ENCODE measurements at regions not wholly inside any gene's neighbourhood (a gene's known extent, or its start where the extent isn't known, plus 50 kb on each side); places are given as distances from the start of the nearest gene placed in this dataset.
"Not testable (repeated sequence)": the region's sequence is repeated elsewhere in the genome, so short reads cannot be mapped to it uniquely, and the experiment has no call there.

GRCh38 chr1:209116705-209117104 is 466.8 kb upstream of the CAMK1G start:
- DNase-seq (ENCODE audit: low spot score): no peak

DNA sequence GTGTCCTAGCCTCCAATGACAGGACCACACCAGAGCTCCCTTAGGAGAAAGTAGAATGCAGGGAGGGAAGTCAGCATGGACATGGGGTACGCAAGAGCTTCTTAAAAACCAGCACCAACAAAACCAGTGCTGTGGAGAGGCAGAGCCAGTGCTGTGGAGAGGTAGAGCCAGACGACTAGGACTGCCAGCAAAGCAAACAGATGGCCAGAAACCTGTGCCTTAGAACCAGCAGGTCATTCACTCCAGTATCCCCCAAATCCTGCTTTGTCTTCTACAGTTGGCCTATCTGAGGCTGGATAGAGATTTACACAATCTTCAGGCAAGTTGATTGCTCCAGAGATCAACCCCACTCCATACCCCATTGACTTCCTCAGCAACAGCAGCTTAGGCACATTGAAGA is 459.9 kb upstream of the CAMK1G start:
- DNase-seq (ENCODE audit: low spot score): no peak

DNA sequence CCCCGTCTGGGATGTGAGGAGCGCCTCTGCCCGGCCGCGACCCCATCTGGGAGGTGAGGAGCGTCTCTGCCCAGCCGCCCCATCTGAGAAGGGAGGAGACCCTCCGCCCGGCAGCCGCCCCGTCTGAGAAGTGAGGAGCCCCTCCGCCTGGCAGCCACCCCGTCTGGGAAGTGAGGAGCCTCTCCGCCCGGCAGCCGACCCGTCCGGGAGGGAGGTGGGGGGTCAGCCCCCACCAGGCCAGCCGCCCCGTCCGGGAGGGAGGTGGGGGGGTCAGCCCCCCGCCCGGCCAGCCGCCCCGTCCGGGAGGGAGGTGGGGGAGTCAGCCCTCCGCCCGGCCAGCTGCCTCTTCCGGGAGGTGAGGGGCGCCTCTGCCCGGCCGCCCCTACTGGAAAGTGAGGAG is 454.4 kb upstream of the CAMK1G start:
- not testable (repeated sequence) for DNase-seq (ENCODE audit: low spot score)

DNA sequence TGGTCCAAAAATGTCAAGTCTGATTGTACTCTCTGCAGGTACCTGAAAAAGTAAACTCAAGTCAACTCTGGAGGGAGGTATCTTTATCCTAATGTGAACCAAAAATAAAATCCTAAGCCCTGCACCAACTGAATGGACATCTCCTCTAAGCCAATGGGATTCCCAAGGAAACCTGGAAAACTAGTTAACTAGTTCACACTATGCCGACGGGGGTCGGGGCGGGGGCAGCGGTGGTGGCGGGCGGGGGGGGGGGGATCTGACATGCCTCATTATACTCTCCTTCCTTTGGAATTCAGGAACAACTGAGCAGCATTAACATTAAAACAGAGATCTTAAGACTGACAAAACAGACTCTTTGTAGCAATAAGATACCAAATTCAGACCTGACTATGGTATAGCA is 452.6 kb upstream of the CAMK1G start:
- DNase-seq (ENCODE audit: low spot score): no peak

- no peak for DNase-seq (ENCODE audit: low spot score)
These were observed 450.6 kb upstream of the CAMK1G start for GRCh38 chr1:209132736-209133467.

GRCh38 chr1:209134001-209134400 is 449.5 kb upstream of the CAMK1G start:
- DNase-seq (ENCODE audit: low spot score): no peak

- DNase-seq (ENCODE audit: low spot score): no peak
These were observed 439.6 kb upstream of the CAMK1G start for GRCh38 chr1:209143916-209144315.

DNA sequence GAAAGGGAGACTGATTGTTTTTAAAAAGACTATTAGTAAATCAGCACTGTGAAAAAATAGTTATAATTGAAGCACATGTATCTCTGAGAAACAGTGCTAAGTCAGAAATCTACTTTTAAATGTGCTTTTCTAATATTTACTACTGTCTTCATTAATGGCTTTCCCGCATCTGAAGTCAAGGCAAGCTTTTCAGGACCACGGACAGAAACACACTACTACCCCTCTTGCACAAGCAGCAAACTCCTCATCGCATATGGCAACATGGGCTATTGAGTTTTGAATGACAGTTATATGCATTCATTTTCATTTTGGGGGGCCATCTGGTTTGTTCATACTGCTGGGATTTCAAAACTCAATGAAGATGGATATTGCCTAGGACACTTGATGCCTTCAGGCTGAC is 433.4 kb upstream of the CAMK1G start:
- DNase-seq (ENCODE audit: low spot score): no peak

DNA sequence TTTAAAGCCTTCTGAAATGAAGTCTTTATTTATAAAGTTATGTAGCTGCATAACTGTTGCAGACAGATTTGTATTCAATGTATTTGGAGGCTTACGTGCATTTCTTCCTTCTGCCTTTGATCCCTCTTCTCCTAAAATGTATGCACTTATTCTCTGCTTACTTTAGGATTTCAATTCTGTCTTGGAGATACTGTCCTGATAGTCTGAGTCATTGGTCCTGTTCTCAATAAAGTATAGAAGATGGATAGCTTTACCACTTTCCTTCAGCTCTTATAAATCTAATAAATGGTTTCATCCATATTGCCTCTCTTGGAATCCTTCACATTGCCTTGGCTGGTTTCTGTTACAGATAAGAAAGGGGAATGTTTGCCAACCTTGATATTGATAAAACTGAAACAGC is 430.1 kb upstream of the CAMK1G start:
- no peak for DNase-seq (ENCODE audit: low spot score)

GRCh38 chr1:209154912-209155311 is 428.6 kb upstream of the CAMK1G start:
- no peak for DNase-seq (ENCODE audit: low spot score)

DNA sequence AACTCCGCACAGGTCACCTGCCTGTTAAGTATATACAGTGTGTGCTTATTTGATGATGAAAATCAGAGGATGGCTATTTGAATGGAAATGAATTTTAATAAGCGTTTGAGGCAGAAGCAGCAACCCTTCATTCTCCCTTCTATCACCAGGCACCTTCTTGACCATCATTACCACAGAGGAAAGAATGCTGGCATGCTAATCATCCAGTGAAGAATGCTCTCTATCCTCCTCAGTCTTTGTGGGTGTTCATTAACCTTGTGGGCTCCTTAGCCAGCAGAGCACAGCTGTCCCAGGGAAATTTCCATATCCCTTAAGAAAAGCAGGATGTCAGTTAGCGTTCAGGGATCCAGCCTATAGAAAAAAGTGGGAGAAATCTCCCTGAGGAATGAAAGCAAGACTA is 428.0 kb upstream of the CAMK1G start:
- no peak for DNase-seq (ENCODE audit: low spot score)

DNA sequence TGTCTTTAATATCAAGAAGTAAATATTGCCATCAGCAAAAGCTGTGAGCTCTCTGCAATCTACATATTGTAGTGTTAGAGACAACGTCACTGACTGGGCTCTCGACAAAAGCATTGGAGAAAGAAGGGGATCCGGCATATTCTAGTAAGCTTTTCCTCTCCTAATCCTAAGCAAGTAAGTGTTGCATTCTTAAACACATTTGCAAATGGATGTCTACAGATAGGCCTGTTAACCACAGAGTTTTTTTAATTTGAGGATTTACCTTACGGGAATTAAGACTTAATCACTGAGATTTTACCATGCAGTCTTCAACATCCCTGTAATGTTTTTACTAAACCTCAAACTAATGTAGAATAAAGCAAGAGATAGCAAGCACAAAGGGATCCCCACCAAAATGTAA is 426.5 kb upstream of the CAMK1G start:
- no peak for DNase-seq (ENCODE audit: low spot score)

GRCh38 chr1:209157546-209158249 is 425.8 kb upstream of the CAMK1G start:
- DNase-seq (ENCODE audit: low spot score): no peak

DNA sequence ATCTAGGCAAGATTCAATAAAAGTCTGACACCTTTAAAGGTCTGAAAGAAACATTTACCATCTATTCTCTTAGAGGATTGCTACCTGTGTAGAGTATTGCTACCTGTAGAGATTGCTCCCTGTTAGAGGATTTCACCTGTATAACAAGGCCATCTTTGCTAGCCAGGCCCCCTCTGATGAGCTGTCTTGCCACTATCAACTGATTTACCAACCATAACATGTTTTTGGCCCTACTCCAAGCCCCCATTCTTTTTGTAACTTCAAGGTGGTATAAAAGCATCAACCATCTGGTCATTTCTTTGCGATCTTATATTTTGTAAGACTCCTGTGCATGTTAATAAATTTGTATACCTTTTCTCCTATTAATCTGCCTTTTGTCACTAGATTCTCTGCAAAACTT is 424.7 kb upstream of the CAMK1G start:
- no peak for DNase-seq (ENCODE audit: low spot score)

GRCh38 chr1:209160230-209160629 is 423.3 kb upstream of the CAMK1G start:
- no peak for DNase-seq (ENCODE audit: low spot score)

GRCh38 chr1:209162651-209163050 is 420.9 kb upstream of the CAMK1G start:
- DNase-seq (ENCODE audit: low spot score): no peak

DNA sequence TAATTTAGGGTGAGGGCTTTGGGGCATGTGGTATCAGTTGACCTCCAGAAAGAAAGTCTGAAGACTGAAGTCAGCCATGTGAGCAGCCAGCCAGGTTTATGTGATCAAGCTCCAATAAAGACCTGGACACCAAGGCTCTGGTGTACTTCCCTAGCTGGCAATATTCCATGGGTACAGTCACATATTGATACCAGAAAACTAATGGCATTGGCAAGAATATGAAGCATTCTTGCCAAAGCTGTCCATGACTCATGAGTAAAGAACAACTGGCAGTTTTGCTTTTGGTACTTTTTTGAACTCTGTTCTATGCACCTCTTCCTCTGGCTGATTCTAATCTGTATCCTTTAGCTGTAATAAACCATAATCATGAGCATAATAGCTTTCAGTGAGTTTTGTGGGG is 415.3 kb upstream of the CAMK1G start:
- no peak for DNase-seq (ENCODE audit: low spot score)

- no peak for DNase-seq (ENCODE audit: low spot score)
These were observed 412.4 kb upstream of the CAMK1G start for GRCh38 chr1:209171151-209171550.

GRCh38 chr1:209172286-209172685 is 411.2 kb upstream of the CAMK1G start:
- no peak for DNase-seq (ENCODE audit: low spot score)

GRCh38 chr1:209172792-209173542 is 410.5 kb upstream of the CAMK1G start:
- DNase-seq (ENCODE audit: low spot score): not testable (repeated sequence)

- not testable (repeated sequence) for DNase-seq (ENCODE audit: low spot score)
These were observed 409.7 kb upstream of the CAMK1G start for GRCh38 chr1:209173796-209174195.

DNA sequence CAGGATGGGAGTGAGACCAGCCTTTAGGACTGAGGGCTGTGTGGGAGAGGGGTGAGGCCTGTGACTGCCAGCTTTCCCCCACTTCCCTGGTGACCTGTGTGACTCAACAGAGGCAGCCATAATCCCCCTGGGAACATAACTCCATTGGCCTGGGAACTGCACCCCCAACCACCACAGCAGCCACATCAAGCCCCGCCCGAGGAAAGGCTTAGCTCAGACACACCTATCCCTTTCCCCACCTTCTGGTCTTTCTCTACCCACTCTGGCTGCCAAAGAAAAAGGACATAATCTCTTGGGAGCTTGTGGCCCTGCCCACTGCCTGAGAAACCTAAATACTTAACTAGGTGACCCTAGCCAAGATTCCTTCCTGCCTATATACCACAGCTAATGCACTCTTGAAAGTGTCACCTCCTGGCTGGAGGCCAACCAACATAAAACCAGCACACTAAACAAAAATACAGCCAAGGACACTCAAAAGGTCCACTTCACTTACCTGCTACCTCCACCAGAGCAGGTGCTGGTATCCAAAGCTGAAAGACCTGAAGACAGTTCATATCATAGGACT is 406.6 kb upstream of the CAMK1G start:
- no peak for DNase-seq (ENCODE audit: low spot score)

DNA sequence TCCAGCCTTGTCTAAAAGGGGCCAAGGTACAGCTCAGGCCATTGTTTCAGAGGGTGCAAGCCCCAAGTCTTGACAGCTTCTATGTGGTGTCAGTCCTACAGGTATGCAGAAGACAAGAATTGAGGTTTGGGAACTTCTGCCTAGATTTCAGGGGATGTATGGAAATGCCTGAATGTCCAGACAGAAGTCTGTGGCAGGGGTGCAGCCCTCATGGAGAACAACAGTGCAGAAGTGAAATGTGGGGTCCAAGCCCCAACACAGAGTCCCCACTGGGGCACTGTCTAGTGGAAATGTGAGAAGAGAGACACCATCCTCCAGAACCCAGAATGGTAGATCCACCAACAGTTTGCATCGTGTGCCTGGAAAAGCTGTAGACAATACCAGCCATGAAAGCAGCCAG is 400.3 kb upstream of the CAMK1G start:
- no peak for DNase-seq (ENCODE audit: low spot score)

All from CD4-positive, alpha-beta T cell treated with Interleukin-15 for 4 hours (primary cell).